ENCODE measurements at regions not wholly inside any gene's neighbourhood (a gene's known extent, or its start where the extent isn't known, plus 50 kb on each side); places are given as distances from the start of the nearest gene placed in this dataset.

GRCh38 chr2:129771418-129772189, 207.9 kb upstream of the RAB6C start:
- no peak for DNase-seq (ENCODE audit: low spot score)

DNA sequence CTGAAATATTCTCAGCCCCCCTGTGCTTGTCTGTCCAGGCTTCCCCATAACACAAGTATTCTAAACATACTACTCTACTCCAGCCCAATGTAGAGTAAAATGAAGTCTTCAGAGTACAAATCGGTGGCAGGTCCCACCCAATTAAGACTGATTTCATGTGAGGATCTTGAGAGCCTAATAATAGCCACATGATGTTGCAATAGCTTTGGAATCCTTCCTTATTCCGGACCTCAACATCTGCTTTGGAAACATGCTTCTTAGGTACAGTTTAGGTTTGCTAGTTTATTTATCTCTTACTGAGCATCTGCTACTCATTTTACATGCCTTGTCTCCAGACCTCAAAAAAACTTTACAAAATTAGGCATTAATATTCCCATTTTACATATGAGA, 207.3 kb upstream of the RAB6C start:
- no peak for DNase-seq (ENCODE audit: low spot score)

GRCh38 chr2:129775952-129776653, 203.4 kb upstream of the RAB6C start:
- no peak for DNase-seq (ENCODE audit: low spot score)

GRCh38 chr2:129777146-129777545, 202.3 kb upstream of the RAB6C start:
- DNase-seq (ENCODE audit: low spot score): no peak

- DNase-seq (ENCODE audit: low spot score): no peak
Observed at GRCh38 chr2:129777762-129778583, 201.5 kb upstream of the RAB6C start.

- no peak for DNase-seq (ENCODE audit: low spot score)
Observed at GRCh38 chr2:129778584-129778877, 200.9 kb upstream of the RAB6C start.

DNA sequence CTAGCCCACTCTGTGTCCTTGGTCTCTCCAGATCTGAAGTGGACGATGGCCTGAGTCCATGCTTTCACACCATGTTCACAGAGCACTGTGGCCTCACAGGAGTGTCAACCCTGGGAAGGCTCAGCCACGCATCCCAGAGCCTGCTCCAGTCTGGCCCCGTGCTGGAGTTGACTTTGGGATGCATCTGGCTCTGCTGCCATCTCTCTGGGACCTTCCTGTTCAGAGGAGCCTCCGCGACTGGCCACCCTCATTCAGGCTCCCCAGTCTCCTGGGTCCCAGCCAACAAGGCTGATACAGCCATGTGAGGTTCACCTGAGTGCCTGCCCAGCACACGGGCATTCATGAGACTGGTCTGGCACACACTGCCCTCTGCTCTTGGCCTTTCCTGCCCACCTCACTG, 199.7 kb upstream of the RAB6C start:
- DNase-seq (ENCODE audit: low spot score): no peak

DNA sequence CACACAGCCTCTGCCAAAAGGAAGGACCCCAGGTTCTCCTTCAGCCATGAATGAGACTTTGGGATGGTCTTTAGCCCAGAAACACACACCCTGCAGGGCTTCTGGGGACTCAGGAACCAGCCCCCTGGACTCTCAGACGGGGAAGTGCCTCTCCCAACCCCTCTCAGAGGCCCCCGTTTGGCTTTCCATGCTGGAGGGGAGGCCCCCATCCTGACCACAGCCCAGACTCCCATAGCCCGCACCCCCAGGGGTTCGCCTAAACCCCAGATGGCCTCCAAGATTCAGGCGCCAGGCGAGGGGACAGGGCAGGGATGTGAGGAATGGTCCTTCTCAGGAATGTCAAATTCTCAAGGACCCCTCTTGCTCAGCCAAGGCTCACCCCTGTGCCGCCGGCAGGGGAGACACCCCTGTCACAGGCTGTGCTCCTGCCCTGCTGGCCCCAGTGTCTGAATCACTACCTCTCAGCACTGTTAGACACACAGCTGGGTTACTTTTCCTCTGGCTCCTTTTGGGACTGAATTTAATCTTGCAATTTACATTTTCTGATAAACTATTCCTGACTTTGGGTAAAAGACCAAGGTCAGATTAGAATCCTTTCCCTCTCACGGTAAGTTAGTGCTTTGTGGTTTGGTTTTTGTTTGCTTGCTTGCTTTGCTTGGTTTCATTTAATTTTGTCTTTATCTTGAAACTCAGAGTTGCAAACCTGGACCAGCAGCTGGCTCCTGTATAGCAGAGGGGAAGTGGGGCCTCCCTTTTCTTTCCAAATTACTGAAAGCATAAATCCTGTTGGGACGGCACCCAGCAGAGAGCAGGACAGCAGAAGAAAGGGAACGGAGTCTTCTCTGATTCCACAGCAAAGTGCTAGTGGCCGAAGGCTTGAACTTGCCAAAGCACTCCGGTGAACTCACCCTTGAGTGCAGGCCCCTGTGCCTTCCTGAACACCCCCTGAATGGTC, 198.9 kb upstream of the RAB6C start:
- DNase-seq (ENCODE audit: low spot score): no peak

- DNase-seq (ENCODE audit: low spot score): no peak
Observed at GRCh38 chr2:129781749-129782632, 197.5 kb upstream of the RAB6C start.

DNA sequence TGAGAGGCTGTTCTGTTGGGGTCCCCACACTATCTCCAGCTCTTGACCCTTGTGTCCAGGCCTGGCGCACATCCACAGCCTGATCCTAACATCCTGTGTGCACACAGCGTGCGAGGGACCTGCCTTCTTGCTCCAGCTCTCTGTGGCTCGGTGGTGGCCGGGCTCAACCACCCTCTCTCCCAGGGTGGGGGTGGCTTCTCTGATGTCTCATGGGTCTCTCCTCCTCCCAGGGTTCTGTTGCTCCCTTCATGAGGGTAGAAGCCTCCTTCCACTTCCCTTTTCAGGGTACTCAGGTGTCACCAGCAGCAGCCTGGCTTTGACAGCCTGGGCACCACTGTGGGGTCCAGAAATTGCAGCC, 196.9 kb upstream of the RAB6C start:
- DNase-seq (ENCODE audit: low spot score): no peak

DNA sequence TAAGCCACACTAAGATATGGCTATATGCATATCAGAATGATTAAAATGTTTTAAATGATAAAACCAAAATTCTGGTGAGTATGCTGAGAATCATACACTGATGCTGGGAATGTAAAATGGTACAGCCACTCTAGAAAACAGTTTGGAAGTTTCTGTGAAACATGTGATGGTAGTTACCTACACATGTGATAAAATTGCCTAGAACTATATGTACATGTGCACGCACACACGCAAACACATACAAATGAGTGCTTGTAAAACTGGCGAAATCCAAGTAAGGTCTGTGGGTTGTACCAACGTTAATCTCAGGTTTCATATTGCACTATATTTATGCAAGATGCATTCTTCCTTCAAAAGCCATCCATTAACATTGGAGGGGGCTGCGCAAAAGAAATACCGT, 195.0 kb upstream of the RAB6C start:
- DNase-seq (ENCODE audit: low spot score): no peak

DNA sequence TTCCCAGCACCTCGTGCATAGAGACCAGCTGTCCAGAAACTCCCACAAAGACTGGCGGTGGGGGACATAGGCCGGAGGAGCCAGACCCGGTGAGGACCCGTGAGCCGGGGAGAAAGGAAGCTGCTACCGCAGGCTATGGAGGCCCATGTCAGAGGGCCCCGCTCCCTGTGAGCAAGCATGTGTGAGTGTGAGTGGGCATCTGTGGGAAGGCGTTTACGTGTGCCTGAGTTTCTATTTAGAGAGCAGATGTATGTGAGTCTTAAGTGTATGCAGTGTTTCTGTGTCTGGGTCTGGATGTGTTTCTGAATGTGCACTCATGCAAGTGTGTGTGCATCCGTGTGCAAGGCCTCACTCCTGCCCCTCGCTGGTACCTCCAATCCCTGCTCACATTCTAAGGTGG, 187.8 kb upstream of the RAB6C start:
- no peak for DNase-seq (ENCODE audit: low spot score)

DNA sequence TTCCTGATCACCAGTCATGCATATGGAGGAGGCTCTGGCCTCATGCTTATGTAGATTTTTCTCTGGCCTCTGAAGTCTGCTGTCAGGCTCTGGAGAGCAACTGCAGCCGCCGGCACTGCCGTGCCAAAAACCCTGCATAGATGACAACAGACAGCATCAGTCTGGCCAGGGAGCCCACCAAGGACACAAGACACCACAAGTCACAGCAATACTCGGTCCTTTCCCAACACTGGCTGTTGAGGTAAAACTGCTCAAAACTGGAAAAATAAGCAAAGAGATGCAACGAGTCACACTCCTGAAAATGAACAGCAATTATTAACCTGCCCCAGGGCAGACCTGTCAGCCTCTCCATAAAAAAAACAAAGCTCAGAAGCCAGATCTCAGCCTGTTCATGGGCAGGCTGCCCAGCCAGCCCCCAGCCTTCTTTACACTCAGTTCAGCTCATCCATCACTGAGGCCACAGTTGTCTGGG, 186.0 kb upstream of the RAB6C start:
- DNase-seq (ENCODE audit: low spot score): no peak

DNA sequence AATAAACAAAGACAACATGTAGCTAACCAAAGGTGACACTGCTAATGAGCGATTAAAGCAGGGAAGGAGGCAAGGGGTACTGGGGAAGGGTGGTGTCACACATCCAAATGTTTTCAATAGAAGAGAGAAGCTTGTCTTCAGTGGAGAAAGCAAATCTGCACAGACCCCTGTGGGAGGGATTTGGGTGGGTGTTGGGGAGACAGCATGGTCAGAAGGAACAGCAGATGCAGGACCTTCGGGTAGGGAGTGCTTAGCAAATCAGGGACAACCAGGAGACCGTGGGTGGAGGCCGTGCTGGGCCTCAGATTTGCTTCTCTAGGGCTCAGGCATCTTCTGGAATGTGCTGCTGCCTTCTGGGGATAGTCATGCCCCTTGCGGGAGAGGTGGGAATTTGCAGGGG, 185.3 kb upstream of the RAB6C start:
- no peak for DNase-seq (ENCODE audit: low spot score)

- no peak for DNase-seq (ENCODE audit: low spot score)
Observed at GRCh38 chr2:129794540-129794939, 184.9 kb upstream of the RAB6C start.

GRCh38 chr2:129796225-129796624, 183.2 kb upstream of the RAB6C start:
- DNase-seq (ENCODE audit: low spot score): no peak

- no peak for DNase-seq (ENCODE audit: low spot score)
Observed at GRCh38 chr2:129796801-129797488, 182.5 kb upstream of the RAB6C start.

- no peak for DNase-seq (ENCODE audit: low spot score)
Observed at GRCh38 chr2:129797489-129798300, 181.8 kb upstream of the RAB6C start.

DNA sequence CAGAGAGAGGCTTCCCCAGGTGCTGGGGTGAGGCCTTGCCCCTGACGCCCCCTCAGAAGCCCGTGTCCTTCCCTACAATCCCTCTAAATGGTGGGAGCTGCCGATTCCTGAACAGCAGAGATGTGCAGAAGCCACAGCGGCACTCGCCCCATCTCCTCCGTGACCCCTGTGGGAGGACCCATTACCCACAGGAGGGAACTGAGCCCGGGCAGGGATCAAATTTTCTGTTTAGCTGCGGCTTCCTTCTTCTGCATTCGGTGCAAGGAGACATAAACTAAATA, 181.2 kb upstream of the RAB6C start:
- DNase-seq (ENCODE audit: low spot score): no peak

- DNase-seq (ENCODE audit: low spot score): no peak
Observed at GRCh38 chr2:129798626-129799025, 180.8 kb upstream of the RAB6C start.
